Fibroblast of skin of right quadriceps (primary cell): ENCODE measurements at regions not wholly inside any gene's neighbourhood (a gene's known extent, or its start where the extent isn't known, plus 50 kb on each side); places are given as distances from the start of the nearest gene placed in this dataset.

Source experiments
- DNase-seq: peaks from one replicate; pipeline ENCODE4 v3.0.0-alpha.2; 2013

DNA sequence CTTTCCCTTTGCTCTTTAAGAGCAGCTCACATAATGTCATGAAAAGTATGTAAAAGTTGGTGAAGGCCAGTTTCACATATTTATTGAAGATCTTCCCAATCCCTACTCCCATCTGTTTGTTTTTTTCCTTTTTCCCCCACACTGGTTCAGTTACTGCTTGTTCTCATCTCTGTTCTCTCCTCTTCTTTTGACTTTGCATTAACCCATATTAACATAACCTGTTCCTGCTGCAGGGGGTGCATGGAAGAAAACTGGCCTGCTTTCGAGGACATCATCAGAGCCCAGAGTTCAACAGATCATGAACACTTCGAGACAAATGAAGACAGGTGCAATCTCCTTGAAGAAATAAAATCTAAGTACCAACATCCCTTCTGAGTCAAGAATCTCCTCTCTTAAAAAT lies 93.3 kb upstream of the FAM3C start:
- DNase-seq, result no peak

DNA sequence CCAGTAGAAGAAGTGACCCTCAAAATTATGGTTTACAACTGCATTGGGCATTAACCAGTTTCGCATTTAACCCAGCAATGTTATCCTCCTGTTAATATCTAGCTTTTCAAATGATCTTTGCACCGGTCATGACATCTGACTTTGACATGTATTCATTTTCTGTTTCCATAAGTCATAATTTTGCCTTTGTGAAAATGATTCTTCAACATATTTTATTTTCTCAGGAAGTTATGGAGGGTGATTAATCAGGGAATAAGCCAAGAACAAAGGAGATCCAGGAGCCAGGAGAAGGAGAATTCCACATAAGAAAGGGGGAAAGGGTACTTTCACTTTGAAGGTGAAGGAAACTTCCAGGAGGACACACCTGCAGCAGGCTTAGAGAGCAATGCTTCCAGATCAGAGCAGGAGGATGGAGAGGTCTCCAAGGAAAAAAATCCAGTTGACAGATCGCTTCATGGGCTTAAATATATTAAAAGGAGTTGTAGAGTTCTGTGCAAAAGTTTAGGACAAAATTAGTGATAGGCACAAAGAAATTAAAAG lies 92.1 kb upstream of the FAM3C start:
- DNase-seq, result no peak

DNA sequence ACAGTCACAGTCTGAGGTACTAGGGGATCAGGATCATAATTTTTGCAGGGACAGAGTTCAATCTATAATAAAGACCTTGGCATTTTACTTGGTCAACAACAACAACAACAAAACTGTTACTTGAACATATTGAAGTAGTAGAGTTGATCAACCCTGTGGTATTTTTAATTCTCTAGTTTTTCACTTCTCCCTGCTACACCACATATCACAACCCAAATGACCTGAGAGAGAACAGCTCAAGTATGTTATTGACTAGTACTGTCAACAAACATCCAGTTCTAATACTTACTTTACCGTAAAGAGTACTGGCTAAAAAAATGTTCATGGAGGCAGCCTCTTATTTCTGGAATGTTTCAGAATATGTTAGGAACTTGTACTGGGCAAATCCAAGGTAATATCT lies 90.5 kb upstream of the FAM3C start:
- no peak for DNase-seq

DNA sequence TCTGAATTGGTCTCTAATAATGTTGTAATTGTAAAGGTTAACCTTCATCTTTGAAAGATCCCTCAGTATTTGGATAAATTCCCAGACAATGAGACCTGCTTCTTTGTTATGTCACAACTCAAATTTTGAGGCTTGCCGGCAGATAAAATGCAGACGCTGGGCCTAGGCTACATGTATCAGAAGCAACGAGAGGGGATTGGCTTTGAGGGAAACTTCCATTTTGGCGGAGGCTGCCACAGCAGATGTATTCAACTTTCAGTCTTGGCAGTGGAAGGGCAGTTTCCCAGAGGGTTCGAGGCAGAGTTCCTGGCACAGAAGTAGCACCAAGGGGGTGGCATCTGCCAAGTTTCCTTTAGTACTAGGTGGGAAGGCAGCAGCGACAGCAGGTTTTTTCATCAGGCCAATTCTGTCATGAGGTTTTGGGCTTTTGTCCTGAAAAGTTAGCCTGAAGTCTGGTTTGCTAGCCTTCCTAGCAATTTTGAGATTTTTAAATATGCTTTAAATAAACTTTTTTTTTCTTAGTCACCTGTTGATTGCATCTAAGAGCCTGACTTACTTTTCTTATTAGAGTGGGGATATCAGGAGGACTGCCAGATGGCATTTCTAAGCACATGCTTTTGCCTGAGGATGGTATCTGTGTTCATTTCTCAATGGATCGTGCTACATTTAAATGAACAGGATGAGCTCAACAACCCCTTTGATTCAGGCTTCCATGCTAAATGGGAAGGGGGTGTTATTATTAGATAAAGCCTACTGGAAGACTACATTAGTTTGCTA lies 89.5 kb upstream of the FAM3C start:
- peak; percentile 16 for DNase-seq

DNA sequence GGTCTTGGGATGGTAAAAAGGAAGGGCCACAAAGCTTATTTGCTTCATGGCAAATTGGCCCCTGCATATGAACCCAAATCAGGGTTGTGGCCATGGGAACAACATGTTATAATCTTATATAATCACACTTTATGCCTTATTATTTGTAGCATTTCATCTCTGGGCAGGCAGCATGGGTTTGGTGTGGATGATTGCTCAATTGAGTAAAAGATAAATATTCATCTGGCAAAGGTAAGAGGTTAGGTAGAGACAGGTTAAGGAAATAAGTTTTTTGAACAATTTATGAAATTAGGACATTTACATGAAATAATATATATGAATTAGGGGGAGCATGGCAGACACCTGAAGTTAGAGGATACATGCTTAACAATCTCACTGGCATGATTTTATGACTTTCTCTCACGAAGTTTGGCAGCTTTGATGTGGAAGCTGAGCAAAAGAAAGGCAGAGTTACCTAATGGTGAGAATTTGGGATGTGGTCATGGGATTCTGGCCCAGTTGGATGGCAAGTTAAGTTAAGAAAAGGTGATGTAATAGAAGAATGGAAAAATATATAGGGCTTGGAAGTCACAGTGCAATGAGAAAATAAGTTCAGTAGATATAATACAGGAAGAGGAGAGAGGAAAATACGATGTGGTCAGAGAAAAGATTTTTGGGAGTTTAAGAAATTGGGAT lies 88.1 kb upstream of the FAM3C start:
- DNase-seq, result no peak

DNA sequence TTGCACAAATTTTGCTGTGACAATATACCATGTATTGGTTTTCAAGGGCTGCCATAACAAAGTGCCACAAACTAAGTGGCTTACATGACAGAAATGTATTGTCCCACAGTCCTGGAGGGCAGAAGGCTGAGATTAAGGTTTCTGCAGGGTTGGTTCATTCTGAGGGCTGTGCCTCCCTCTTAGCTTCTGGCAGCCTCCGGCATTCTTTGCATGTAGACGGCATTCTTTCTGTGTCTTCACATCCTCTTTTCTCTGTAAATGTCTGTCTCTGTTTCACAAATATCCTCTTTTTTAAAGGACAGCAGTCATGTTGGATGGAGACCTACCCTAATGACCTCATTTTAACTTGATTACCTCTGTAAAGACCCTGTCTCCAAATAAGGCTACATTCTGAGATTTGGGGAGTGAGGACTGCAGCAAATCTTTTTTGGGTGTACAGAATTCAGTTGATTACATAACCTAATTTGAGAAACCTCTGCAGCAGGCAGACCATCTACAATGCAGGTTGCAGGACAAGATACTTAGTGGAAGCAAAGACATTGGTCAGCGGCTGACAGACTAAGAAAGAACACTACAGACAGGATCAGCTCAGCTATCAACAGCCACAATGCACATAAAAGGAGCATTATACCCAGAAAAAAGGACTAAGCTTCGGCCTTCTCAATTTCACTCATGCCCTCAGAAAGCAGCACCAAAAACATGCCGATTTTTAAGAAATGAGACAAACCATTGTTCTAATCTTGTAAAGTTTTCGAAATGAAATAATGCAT lies 84.6 kb upstream of the FAM3C start:
- no peak for DNase-seq

DNA sequence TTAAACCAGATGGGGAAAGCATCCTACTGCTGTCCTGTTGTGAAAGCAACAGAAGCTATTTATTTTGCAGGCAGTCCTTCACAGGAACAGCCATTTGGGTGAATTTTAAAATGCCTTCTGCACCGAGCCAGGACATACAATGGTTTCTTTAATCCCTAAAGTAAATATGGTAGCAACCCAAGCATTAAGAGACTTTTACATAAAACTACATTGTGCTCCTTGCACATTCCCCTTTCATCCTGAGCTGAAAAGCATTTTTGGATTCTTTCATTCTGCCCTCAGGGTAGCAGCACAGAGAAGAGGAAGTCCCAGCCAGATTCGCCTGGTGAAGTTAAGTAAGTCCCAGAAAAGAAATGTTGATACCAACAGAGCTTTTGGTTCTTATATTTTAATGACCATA lies 84.0 kb upstream of the FAM3C start:
- DNase-seq, result no peak

DNA sequence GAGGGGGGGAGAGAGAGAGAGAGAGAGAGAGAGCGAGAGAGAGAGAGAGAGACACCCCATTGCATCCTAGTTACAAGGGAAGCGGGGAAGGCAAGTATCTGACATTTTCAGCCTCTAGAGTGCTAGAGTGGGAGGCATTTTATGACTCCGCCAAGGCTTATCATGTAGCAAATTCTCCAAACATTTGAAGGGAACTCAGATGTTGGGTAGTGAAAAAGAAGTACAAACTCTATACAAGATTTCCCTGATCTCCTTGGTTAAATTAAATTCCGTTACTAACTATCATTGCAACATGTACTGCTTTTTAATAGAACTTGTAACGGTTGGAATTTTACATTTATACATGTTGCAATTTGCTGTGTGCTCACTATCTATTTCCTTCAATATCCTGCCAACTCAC lies 83.4 kb upstream of the FAM3C start:
- no peak for DNase-seq

DNA sequence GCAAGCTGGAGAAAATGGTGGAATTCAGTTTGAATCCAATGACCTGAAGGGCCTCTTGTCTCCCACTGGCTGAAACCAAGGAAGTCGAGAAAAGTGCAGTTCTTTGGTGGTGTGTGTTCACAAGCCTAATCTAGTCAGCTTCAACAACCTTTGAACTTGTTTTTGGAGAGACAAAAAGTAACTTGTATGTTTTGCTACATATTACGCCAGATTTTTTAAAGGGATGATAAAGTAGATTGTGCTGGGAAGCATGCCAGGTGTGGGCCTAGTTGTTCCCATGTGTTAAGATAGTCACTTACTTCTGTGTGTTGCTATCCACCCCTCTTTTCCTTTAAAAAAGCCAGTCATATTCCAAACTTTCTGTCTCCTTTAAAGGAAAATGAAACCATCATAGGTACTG lies 79.7 kb upstream of the FAM3C start:
- no peak for DNase-seq

DNA sequence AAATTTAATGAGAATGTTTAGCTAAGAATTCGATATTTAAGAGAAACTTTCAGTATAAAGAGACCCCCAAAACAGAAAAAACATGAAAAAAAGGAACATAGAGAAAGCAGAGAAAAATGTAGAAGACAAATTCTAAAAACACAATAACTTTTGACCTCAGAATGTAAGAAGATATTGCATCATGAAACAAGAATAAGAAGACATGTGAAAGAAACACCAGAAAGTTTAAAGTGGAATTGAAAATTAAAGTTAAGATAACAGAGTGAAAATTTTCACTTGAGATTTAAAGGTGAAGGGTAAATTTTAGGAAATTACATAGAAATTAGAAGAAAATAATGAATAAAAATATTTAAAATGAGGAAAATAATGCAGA lies 78.2 kb upstream of the FAM3C start:
- DNase-seq, result no peak

DNA sequence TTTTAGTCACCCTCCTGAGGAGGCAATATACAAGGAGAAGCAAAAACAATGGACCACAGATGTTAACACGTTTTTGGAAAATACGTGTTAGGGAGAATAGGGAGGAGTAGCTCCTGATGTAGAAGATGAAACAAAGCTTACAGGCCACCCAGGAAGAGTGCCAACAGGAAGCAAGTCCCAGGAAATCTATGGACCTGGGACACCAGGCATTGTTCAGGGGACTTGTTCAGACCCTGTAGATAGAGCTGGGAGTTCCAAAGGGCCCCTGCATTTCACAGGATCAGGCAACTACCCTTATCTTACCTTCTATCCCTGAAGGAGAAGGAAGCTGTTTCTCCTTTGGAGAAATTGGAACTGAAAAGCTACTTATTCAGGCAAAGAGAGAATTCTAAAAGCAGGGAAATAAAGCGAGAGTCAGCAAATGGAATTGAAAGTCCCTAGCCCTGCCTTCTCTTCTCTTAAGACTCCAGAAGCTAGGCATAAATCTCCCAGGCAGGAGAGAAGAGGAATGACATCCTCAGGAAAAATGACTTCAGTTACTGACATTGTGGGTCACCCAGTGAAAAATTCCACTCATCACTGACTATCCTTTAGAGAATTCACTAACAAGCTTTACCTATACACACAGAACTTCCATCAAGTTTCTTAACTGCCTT lies 77.7 kb upstream of the FAM3C start:
- DNase-seq, result no peak

DNA sequence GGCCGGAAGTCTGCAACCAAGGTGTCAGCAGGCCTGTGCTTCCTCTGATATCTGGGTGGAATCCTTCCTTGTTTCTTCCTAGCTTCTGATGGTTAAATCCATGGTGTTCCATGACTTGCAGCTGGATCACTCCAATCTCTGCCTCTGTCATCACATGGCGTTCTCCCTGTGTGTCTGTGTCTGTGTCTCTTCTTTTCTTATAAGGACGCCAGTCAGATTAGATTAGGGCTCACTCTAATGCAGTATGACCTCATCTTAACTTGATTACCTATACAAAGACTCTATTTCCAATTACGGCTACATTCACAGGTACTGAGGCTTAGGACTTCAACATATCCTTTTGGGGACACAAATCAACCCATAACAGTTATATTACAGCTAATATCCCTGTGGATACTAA lies 70.3 kb upstream of the FAM3C start:
- no peak for DNase-seq

DNA sequence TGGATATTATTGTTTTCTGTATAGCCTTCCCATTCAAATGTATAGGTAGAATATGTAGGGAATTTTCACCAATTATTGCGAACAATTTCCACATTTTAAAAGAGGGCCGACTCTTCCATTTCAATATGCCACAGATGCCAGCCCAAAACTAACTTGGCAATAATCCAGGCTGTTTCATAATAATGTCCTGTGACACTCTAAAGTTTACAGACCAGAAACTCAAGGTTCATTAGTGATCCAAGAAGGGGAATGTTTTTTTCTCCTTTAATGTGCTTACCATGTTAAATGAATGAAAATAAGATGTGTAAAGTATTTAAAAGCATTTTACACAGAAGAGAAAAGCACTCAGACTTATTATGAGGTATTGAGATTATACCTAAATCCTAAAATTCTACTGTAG lies 63.0 kb upstream of the FAM3C start:
- DNase-seq, result no peak

DNA sequence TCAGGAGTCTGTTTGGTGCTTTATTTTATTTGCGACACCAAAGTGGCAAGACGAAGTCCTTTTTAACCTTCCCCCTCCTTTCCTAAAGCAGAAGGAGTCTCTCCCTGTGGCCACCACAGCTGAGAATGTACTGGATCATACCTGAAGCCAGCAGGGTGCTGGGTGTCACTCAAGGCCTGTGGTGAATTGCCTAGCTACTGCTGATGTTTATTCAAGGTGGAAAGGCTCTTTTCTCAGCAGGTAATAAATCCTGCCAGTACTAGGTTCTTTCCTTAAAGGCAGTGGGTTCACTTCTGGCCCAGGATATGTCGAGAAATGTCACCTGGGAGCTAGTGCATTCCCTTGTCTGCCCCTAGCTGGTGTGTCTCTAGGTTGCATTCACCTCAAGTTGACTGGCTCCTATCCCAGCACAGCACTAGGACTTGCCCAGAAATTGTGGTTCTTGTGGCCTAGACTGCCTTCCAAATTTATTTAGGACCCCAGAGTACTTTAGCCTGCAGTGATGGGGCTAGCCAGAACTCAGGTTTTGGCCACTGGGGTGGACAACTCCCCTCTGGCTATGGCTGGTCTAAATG lies 60.8 kb upstream of the FAM3C start:
- DNase-seq, result no peak

DNA sequence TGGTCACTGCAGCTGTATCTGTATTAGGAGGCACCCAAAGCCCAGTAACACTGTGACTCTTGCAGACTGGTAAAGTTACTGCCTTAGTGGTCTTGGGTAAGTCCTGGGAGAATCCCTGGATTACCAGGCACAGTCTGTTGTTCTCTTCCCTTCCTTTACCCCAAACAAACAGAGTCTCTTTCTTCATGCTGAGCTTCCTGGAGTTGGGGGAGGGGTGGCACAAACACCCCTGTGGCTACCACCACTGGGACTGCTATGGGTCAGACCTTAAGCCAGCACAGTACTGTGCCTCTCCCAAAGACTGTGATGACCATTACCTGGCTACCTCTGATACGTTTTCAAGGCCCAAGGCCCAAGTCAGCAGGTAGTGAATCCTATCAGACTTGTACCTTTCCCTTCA lies 59.9 kb upstream of the FAM3C start:
- DNase-seq, result no peak

DNA sequence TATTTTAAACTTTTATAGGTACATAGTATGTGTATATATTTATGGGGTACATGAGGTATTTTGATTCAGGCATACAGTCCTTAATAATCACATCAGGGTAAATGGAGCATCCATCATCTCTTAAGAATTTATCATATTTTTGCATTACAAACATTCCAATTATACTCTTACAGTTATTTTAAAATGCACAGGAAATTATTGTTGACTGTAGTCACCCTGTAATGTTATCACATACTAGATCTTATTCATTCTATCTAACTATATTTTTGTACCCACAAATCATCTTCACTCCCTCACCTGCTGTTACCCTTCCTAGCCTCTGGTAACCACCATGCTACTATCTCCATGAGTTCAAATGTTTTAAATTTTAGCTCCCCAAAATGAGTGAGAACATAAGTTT lies 56.3 kb upstream of the FAM3C start:
- no peak for DNase-seq

DNA sequence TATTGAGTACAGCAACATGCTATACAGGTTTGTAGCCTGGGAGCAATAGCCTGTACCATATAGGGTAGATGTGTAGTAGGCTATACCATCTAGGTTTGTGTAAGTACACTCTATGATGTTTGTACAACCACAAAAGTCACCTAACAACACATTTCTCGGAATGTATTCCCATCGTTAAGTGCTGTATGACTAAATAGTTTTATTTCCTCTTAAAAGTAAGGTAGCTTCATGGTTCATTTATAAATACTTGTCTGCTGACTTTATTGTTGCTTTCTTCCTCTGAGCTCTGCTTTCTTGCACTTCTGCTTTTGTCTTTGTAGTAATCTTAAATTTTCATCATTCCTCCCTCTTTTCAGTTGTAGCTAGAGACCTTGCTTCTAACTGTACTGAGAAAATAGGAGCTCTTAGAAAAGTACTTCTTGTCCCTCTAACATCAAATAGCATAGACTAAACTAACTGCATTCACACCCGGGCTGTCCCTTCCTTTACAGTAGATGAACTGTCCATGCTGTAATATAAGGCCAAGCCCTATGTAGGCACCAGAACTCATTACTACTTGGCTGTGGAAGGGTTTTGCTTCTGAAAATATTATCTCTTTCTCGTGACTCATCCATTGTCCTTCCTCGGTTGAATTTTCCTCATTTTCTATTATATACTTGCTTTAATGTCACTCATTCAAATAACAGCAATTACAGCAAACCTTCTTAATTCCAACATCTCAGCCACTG lies 55.4 kb upstream of the FAM3C start:
- no peak for DNase-seq

DNA sequence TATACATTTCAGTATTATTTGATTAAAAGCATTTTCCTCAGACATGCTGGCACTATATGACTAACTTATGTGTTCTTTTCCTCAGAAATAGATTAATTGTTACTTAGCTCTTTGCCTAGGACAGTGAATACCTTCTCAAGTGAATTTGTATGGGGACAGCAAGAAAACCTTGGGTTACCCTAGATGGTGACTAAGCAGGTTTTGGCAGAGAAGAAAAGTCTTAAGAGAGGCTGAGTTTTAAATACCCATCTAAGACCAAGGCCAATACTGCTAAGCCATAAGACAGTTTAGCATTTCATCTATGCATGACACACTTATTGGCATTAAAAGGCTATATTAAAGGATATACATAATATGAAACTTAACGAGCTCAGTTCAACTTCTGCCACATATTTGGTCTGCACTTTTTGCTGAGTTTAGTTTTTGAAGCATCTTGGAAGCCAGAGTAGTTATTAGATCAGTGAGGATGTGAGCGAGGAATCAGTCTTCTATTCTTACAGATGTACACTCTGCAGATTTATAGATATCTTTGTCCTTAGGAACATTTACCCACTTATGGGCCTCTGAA lies 54.6 kb upstream of the FAM3C start:
- no peak for DNase-seq

DNA sequence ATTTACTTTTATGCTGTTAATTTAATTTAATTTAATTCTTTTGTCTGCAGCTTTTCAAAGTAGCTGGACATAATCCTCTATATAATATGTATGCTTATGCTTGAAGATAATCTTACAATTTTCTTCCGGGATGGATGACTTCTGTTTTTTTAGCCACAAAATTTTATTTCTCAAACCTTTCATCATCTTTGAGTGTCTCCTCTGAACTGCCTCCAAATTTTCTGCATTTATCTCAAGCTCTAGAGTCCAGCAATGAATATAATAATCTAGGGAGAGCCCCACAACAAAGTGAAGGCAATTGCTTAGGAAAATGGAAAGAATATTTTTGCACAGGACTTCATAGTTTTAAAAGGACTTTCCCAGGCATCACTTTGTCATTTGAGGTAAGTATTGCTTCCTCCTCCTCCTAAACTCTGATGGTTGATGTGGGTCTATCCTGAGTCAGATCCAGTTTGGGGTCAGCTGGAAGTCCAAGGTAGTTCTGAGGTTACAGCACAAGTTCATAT lies 53.7 kb upstream of the FAM3C start:
- no peak for DNase-seq

DNA sequence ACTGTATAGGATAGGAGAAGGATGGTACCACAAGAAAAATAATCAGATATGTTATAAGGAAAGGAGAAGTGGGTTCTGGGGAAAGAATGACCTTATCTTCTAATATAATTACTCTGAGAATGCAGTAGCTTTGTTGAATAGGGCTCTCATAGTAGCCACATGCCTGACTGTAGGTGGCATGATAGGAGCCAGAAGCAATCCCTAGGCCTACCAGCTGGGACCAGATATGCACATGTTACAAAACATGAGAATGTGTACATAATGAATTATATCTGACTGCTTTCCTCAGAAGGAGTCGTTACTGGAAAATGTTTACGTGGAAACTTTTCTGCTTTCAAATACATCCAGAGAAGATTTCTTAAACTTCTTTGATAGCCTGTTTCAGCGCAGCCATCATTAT lies 53.2 kb upstream of the FAM3C start:
- DNase-seq, result peak; percentile 19

DNA sequence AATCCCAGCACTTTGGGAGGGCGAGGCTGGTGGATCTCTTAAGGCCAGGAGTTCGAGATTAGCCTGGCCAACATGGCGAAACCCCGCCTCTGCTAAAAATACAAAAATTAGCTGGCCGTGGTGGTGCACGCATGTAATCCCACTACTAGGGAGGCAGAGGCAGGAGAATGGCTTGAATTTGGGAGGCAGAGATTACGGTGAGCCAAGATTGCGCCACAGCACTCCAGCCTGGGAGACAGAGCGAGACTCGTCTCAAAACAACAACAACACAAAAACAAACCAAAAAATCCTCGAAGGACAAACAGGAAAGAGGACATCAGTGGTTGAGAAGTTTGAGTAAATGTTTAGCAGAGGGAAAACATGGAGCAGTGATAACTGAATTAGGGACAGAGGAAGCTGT lies 52.3 kb upstream of the FAM3C start:
- no peak for DNase-seq

DNA sequence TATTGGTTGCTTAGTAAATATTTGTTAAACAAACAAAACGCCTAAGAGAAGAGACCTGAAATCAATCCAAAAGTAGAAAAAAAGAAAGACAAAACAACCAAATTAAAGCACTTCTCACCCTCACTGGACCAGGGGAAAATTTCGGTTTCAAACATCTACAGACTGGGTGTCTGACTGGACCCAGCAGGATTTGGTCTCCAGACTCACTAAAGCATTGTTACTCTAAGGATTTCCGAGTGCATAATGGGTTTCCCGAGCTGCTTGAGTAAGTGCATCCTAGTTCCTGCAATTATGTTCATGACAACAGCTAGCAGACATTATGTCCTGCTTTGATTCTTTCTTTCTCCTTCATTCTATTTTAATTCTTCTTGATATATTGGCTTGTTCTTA lies 51.8 kb upstream of the FAM3C start:
- no peak for DNase-seq
